HepG2 (cell line): ENCODE measurements at regions not wholly inside any gene's neighbourhood (a gene's known extent, or its start where the extent isn't known, plus 50 kb on each side); places are given as distances from the start of the nearest gene placed in this dataset.

Experiments
- ATAC-seq: fragments of 200-7000 bp; cut with Tn5 transposase; 3 replicates; pipeline ENCODE4 v1.9.1; 2020; ENCODE audit warnings: mild to moderate bottlenecking, moderate library complexity
- BruUV-seq: library from RNA; stranded (reverse); fragments of 400-500 nt; replicated peaks from 2 replicates; lab custom pipeline; 2021; lab: Mats Ljungman, UMichigan
- CTCF ChIA-PET: fragments of 300-600 bp; formaldehyde crosslinking; extraction: SDS; loops from one replicate; lab custom pipeline; 2021; ENCODE audit warnings: low total read pairs, inconsistent platforms, low intra/inter-chr PET ratio; lab: Yijun Ruan, JAX
- POLR2A ChIA-PET: fragments of 350-600 bp; sonication (Branson Sonifier 250); formaldehyde crosslinking; loops from one replicate; lab custom pipeline; 2020; ENCODE audit warnings: antibody characterized with exemption, inconsistent platforms; lab: Yijun Ruan, JAX
- DNase-seq: peaks from one replicate; pipeline ENCODE4 v3.0.0-alpha.2; 2015; ENCODE audit warnings: low spot score
- FAIRE-seq: peaks from 3 replicates; lab custom pipeline; 2011; peaks lifted over from hg19 to GRCh38; lab: Jason Lieb, UNC
- H2AFZ ChIP-seq: one replicate; pipeline ENCODE4 v1.6.1; 2011; ENCODE audit warnings: low read length, inconsistent platforms
- H3K27ac ChIP-seq: fragments of 300-600 bp; 3 replicates; pipeline ENCODE4 v1.8.0; 2011; ENCODE audit warnings: mixed run types, mild to moderate bottlenecking, mixed read lengths, low read length, inconsistent platforms; ENCODE audit not compliant: insufficient read depth; ENCODE audit errors: extremely low read length
- H3K27me3 ChIP-seq, 2 experiments: fragments of 200-600 bp in 1 of 2; 2 replicates in 1 of 2; 3 replicates in 1 of 2; pipeline versions ENCODE4 v1.6.0 to v1.8.0; 2011; ENCODE audit warnings: low read length in 2 of 2, mild to moderate bottlenecking in 2 of 2, moderate library complexity in 2 of 2, inconsistent platforms in 1 of 2; ENCODE audit not compliant: insufficient read depth in 2 of 2, control insufficient read depth in 1 of 2
- H3K36me3 ChIP-seq, 2 experiments: fragments of 200-600 bp in 1 of 2; replicated peaks in 1 of 2; 2 replicates in 1 of 2; 3 replicates in 1 of 2; pipeline versions ENCODE4 v1.5.1 to v1.8.0; 2011; ENCODE audit warnings: low read length in 2 of 2, inconsistent platforms in 1 of 2; ENCODE audit not compliant: insufficient read depth in 2 of 2, control insufficient read depth in 1 of 2
- H3K4me1 ChIP-seq: 2 replicates; pipeline ENCODE4 v1.5.1; 2012; ENCODE audit warnings: low read length, inconsistent platforms; ENCODE audit not compliant: insufficient read depth
- H3K4me2 ChIP-seq: 2 replicates; pipeline ENCODE4 v1.6.0; 2011; ENCODE audit warnings: low read depth, low read length, inconsistent platforms
- H3K4me3 ChIP-seq, 3 experiments: fragments of 200-600 bp in 1 of 3; sonication (generic), shearing (Covaris generic) in 1 of 3; replicated peaks in 1 of 3; 2 replicates each; pipeline ENCODE4 v1.5.1; 2011 to 2016; ENCODE audit warnings: low read length in 3 of 3, inconsistent platforms in 2 of 3, low read depth in 2 of 3, mild to moderate bottlenecking in 2 of 3, control low read depth in 1 of 3, mixed read lengths in 1 of 3; ENCODE audit not compliant: insufficient read depth in 1 of 3
- H3K79me2 ChIP-seq: one replicate; pipeline ENCODE4 v1.6.1; 2011; ENCODE audit warnings: low read length, inconsistent platforms; ENCODE audit not compliant: insufficient read depth
- H3K9ac ChIP-seq: 2 replicates; pipeline ENCODE4 v1.6.0; 2011; ENCODE audit warnings: mild to moderate bottlenecking, low read depth, low read length, inconsistent platforms; ENCODE audit not compliant: insufficient read depth
- H3K9me3 ChIP-seq: 2 replicates; pipeline ENCODE4 v1.5.1; 2012; ENCODE audit warnings: mild to moderate bottlenecking, low read length
- H4K20me1 ChIP-seq: 2 replicates; pipeline ENCODE4 v1.6.0; 2011; ENCODE audit warnings: inconsistent platforms, mild to moderate bottlenecking, low read length, moderate library complexity; ENCODE audit not compliant: insufficient read depth
- ATM ChIP-seq: fragments of 450-650 bp; IDR thresholded peaks from 2 replicates; pipeline ENCODE4 v1.7.1; 2017; ENCODE audit warnings: mild to moderate bottlenecking, borderline replicate concordance
- CREM ChIP-seq, 2 experiments: sonication (generic) in 1 of 2; formaldehyde crosslinking in 1 of 2; IDR thresholded peaks; 2 replicates each; pipeline versions ENCODE4 v1.4.0 to v1.6.1; 2016 to 2020; ENCODE audit warnings: antibody characterized with exemption in 1 of 2, mild to moderate bottlenecking in 1 of 2, missing genetic modification reagents in 1 of 2
- HMG20B ChIP-seq: conservative IDR thresholded peaks from 2 replicates; pipeline ENCODE4 v1.6.1; 2016; ENCODE audit warnings: missing genetic modification reagents, missing compliant biosample characterization
- PITX1 ChIP-seq: sonication (generic); formaldehyde crosslinking; IDR thresholded peaks from 2 replicates; pipeline ENCODE4 v1.5.1; 2020; ENCODE audit warnings: mild to moderate bottlenecking, missing genetic modification reagents
- RFX5 ChIP-seq: IDR thresholded peaks from 2 replicates; pipeline ENCODE4 v1.6.1; 2011; ENCODE audit warnings: low read depth, low read length, improper control_type of control experiment
- RXRB ChIP-seq: IDR thresholded peaks from 2 replicates; pipeline ENCODE4 v1.6.1; 2016; ENCODE audit warnings: borderline replicate concordance, missing genetic modification reagents, missing compliant biosample characterization
- SAP130 ChIP-seq: IDR thresholded peaks from 2 replicates; pipeline ENCODE4 v1.6.1; 2016; ENCODE audit warnings: low read depth
- SMAD9 ChIP-seq: sonication (generic); formaldehyde crosslinking; IDR thresholded peaks from 2 replicates; pipeline ENCODE4 v1.5.1; 2020; ENCODE audit warnings: mild to moderate bottlenecking, missing genetic modification reagents
- ZNF567 ChIP-seq: sonication (generic); formaldehyde crosslinking; IDR thresholded peaks from 2 replicates; pipeline ENCODE4 v1.8.1; 2023; ENCODE audit warnings: mild to moderate bottlenecking, missing genetic modification reagents, borderline replicate concordance
- ZNF619 ChIP-seq: sonication (generic); formaldehyde crosslinking; IDR thresholded peaks from 2 replicates; pipeline ENCODE4 v1.4.0; 2020; ENCODE audit warnings: mild to moderate bottlenecking, missing genetic modification reagents
- WGBS: methylation state at CpG from one replicate; pipeline ENCODE4 v1.1.6; 2017; ENCODE audit warnings: low lambda C conversion rate; 5-methylcytosine and 5-hydroxymethylcytosine counted together
- in situ Hi-C: cut with HindIII; loops from 2 replicates; pipeline ENCODE4 v1.10.0; 2017; ENCODE audit warnings: low pct_unique_long_range_greater_than_20kb; ENCODE audit not compliant: extremely low pct_ligation_motif_present
- intact Hi-C: fragments of 100-400 bp; cut with micrococcal nuclease; formaldehyde crosslinking; loops from one replicate; pipeline ENCODE4 v1.10.0; 2022; ENCODE audit not compliant: unreplicated experiment
- TF ChIP-seq, protein P1 (sequence below): sonication (generic); formaldehyde crosslinking; IDR thresholded peaks from 2 replicates; pipeline ENCODE4 v1.4.0; 2020; ENCODE audit warnings: missing genetic modification reagents

DNA sequence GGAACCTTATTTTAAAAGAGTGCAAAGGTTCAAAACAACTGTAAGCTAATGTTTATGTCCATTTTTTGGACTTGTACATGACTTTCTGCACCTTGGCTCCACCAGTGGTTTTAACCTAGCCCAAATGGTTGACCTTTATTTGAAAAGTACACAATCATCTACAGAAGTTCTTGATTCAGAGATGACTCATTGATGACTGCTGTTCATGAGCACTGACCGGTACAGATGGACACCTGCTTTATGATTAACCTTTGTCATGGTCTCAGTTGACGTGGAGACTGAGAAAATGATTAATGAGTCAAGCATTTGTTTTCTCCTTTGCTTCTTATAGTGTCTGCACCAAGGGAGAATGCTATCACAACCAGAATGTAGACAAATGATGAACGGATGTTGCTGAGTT is 55.7 kb upstream of the PTER start (continued):
- TF ChIP-seq, protein P1, sequence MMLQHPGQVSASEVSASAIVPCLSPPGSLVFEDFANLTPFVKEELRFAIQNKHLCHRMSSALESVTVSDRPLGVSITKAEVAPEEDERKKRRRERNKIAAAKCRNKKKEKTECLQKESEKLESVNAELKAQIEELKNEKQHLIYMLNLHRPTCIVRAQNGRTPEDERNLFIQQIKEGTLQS (CRISPR knock-in tag): peak; percentile 86
- peak; percentile 82 for TF ChIP-seq RXRB (CRISPR knock-in tag)
- no peak for TF ChIP-seq ATM
- peak; percentile 59; the same call in 1 of the 2 replicates for TF ChIP-seq CREM (IDR thresholded peaks at IDR 0.05)
- no peak for TF ChIP-seq CREM (CRISPR knock-in tag; IDR thresholded peaks at IDR 0.05)
- no peak for TF ChIP-seq PITX1
- peak; percentile 79 for TF ChIP-seq SAP130 (CRISPR knock-in tag)
- TF ChIP-seq HMG20B (CRISPR knock-in tag): no peak
- TF ChIP-seq ZNF619: no peak
- TF ChIP-seq ZNF567: no peak

DNA sequence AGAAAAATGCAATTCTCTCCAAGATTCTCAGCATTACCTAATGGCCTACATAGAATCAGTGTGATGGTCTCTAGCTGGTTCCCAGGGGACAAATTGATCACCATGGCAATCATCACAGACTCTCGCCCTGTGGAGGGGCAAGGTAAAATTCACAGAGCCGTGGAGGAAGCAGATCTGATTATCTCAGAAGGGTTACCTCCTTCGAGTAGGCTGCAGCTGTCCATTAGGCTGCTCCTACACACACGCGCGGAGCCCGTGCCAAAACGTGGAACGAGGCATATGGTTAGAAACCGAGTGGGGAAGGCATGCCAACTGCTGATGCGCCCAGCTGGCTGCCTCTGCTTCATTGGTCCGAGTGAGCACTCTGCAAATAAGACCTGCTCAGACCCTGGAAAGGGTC is 52.8 kb upstream of the PTER start:
- ATAC-seq (no peak), DNase-seq (no peak), FAIRE-seq (no peak)
- Histone ChIP-seq H3K4me1 (peaks cover 39% of the 10 kb centered on the region), H3K4me3 (no peak overlapping the region), H3K27me3 (no peaks in the 10 kb centered on the region), H3K9me3 (no peaks in the 10 kb centered on the region), H2AFZ (no peak overlapping the region), H3K9ac (no peak overlapping the region), H4K20me1 (no peaks in the 10 kb centered on the region), H3K4me2 (no peak overlapping the region), H3K79me2 (no peaks in the 10 kb centered on the region), H3K27ac (no peak overlapping the region), H3K36me3 (no peaks in the 10 kb centered on the region)
- WGBS: 49% methylated on average over 11 of the region's 12 CpGs
- TF ChIP-seq RFX5 (peak; percentile 90), SMAD9 (CRISPR knock-in tag) (no peak)
- in situ Hi-C loops: no loop called here
- ChIA-PET POLR2A (no interaction called here), CTCF (no interaction called here)
- no TSS peak for BruUV-seq
- intact Hi-C loops: loop anchor here (5.0 kb wide), 1 partner anchor 53 kb away; the partner anchor contains the start of gene PTER
